DMS79 treated with DMSO at 0.1 percent for 48 hours (cell line): ENCODE measurements at regions not wholly inside any gene's neighbourhood (a gene's known extent, or its start where the extent isn't known, plus 50 kb on each side); places are given as distances from the start of the nearest gene placed in this dataset.
"Not testable (repeated sequence)": the region's sequence is repeated elsewhere in the genome, so short reads cannot be mapped to it uniquely, and the experiment has no call there.

Experiments used
- DNase-seq: peaks from one replicate; lab custom pipeline; 2025; lab: John Stamatoyannopoulos, UW

DNA sequence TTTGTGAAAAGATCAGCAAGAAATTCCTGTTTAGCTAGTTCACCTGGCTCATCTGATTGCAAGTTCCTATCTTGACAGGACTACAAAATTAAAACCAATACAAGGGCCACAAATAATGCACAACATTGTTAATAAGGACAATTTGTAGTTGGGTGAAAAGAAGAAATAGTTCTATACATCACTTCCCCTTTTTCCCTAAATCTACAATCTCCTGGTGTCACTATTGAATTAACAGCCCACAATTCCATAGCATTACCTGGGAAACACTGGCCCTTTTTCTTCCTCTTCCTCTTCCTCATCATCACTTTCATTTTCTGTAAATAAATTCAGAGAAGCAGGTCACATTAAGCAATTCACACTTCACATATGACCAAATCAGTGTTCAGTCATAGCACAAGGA is 366.9 kb downstream of the FAM72C start:
- DNase-seq: no peak

DNA sequence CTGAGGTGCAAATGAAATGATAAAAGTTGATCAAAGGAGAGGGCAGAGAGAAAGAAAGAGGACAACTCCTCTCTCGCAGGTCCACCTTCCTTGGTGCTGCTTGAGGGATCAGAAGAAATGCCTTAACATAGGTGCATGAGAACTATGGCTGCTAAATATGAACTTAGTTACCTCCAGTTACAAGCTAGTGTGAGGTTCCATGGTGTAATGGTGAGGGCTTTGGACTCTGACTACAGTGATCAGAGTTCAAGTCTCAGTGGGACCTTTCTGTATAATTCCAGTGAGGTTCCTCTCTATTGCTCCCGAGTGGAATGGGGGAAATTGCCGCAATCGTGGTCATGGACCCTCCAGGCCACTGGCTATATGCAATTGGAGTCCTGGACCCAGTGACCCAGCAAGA is 387.3 kb downstream of the FAM72C start:
- no peak for DNase-seq

DNA sequence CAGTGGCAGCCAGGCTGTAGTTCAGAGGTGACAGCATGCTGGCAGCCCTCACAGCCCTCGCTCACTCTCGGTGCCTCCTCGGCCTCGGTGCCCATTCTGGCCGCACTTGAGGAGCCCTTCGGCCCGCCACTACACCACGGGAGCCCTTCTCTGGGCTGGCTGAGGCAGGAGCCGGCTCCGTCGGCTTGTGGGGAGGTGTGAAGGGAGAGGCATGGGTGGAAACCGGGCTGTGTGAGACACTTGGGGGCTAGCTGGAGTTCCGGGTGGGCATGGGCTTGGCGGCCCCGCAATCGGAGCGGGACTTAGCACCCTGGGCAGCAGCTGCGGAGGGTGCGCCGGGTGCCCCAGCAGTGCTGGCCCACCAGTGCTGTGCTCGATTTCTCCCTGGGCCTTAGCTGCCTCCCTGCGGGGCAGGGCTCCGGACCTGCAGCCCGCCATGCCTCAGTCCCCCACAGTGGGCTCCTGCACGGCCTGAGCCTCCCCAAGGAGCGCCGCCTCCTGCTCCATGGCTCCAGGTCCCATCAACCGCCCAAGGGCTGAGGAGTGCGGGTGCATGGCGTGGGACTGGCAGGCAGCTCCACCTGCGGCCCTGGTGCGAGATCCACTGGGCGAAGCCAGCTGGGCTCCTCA is 396.8 kb downstream of the FAM72C start:
- no peak for DNase-seq

GRCh38 chr1:143572661-143573060 is 399.1 kb downstream of the FAM72C start:
- DNase-seq: not testable (repeated sequence)

GRCh38 chr1:143563761-143564160 is 408.0 kb downstream of the FAM72C start:
- not testable (repeated sequence) for DNase-seq

DNA sequence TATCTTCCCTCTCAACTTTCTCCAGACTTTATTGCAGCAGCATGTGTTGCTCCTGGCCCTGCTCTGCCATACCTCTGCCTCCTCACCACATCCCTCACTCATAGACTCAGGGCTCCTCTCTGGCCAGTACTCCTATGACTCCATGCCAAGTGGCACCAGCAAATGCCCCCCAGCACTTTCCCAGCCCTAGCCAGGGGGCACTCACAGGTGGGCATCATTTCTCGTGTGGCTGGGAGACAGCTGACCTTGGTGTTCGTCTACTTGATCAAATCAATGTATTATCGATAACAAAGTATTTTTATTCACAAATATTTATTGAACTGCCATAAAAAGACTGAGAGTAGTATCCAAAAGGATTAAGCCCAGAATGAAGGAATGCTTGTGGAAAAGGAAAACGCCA is 418.2 kb downstream of the FAM72C start:
- no peak for DNase-seq

- not testable (repeated sequence) for DNase-seq
These were observed 467.1 kb downstream of the FAM72C start for GRCh38 chr1:143504703-143505102.

- DNase-seq: not testable (repeated sequence)
These were observed 467.7 kb downstream of the FAM72C start for GRCh38 chr1:143504080-143504479.

- DNase-seq: not testable (repeated sequence)
These were observed 468.7 kb downstream of the FAM72C start for GRCh38 chr1:143503048-143503447.

GRCh38 chr1:143502038-143502437 is 469.7 kb downstream of the FAM72C start:
- not testable (repeated sequence) for DNase-seq

- DNase-seq: not testable (repeated sequence)
These were observed 473.6 kb downstream of the FAM72C start for GRCh38 chr1:143498059-143498749.

DNA sequence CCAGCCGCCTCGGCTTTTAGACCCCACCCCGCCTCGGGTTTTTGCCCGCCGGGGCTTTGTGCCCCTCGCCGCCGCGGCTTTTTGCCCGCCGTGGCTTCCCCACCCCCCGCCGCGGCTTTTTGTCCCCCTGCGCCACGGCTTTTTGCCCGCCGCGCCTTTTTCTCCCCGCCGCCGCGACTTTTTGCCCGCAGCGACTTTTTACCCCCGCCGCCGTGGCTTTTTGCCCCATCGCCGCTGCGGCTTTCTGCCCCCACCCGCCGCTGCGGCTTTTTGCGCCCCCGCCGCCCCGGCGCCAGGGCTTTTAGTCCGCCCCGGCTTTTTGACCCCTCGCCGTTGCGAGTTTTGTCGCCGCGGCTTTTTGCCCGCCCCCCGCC is 474.4 kb downstream of the FAM72C start:
- DNase-seq: no peak

DNA sequence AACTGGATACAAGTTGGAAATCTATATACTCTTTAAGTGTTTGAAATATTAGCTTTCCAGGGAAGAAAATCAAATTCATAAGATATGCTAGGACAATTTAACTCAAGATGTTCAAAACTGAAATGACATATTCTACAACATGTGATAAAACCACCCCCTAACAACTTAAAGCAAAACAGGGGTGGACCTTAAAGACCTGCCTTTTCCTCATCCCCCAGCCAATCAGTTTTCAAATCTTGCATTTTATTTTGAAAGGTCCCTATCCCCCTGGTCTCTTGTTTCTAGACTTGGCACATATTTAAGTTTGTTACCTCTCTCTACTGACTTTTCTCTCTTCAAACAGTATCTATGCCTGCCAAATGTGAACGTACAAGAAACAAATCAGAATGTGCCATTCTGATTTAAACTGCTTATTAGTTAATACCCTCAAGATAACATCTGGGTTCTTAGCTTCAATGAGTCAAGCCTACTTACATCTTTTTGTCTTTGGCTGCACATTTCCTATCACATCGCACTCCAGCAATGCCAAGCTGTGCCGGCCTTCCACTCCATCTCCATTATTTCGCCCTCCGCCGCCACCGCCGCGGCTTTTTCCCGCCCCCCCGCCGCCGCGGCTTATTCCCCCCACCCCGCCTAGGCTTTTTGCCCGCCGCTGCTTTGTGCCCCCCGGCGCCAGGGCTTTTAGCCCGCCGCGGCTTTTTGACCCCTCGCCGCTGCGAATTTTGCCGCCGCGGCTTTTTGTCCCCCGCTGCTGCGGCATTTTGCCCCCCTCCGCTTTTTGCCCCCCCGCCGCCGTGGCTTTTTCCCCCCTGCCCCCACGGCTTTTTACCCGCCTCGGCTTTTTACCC is 475.0 kb downstream of the FAM72C start:
- DNase-seq: not testable (repeated sequence)
